ENCODE measurements at regions not wholly inside any gene's neighbourhood (a gene's known extent, or its start where the extent isn't known, plus 50 kb on each side); places are given as distances from the start of the nearest gene placed in this dataset.

DNA sequence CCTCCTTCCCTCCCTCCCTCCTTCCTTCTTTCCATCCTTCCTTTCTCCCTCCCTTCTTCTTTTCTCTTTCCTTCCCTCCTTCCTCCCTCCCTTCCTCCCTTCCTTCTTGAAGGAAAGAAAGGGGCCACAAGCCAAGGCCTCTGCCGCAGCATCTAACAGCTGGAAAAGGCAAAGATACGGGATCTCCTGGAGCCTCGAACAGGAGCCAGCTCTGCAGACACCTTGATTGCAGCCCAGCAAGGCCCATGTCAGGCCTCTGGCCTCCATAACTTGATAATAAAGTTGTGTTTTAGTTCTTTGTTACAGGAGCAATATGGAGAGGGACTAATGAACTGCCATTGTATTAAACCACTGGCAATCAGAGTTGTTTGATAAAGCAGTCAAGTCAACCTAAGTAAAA lies 348.9 kb upstream of the B3GAT1 start:
- H3K4me3 Mint-ChIP-seq (ENCODE audit: unreplicated experiment): no peak overlapping the region
- no peak for DNase-seq (ENCODE audit: unreplicated experiment)
- ChIA-PET POLR2A (no interaction called here), CTCF (no interaction called here)
- TF ChIP-seq, protein P1, sequence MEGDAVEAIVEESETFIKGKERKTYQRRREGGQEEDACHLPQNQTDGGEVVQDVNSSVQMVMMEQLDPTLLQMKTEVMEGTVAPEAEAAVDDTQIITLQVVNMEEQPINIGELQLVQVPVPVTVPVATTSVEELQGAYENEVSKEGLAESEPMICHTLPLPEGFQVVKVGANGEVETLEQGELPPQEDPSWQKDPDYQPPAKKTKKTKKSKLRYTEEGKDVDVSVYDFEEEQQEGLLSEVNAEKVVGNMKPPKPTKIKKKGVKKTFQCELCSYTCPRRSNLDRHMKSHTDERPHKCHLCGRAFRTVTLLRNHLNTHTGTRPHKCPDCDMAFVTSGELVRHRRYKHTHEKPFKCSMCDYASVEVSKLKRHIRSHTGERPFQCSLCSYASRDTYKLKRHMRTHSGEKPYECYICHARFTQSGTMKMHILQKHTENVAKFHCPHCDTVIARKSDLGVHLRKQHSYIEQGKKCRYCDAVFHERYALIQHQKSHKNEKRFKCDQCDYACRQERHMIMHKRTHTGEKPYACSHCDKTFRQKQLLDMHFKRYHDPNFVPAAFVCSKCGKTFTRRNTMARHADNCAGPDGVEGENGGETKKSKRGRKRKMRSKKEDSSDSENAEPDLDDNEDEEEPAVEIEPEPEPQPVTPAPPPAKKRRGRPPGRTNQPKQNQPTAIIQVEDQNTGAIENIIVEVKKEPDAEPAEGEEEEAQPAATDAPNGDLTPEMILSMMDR (IDR thresholded peaks at IDR 0.05; ENCODE audit: unreplicated experiment): no peak
- H3K27me3 Mint-ChIP-seq (ENCODE audit: insufficient read depth, unreplicated experiment): no peaks in the 10 kb centered on the region
- intact Hi-C loops (cut with micrococcal nuclease): no loop called here
- H3K36me3 Mint-ChIP-seq (ENCODE audit: insufficient read depth, unreplicated experiment): no peaks in the 10 kb centered on the region
- no TSS peak for BruUV-seq (replicated peaks)
- H3K9me3 Mint-ChIP-seq (ENCODE audit: unreplicated experiment): peaks cover 43% of the 10 kb centered on the region
- no peaks in the 10 kb centered on the region for H3K4me1 Mint-ChIP-seq (ENCODE audit: insufficient read depth, unreplicated experiment)
- H3K27ac Mint-ChIP-seq (ENCODE audit: low read depth, unreplicated experiment): no peak overlapping the region

DNA sequence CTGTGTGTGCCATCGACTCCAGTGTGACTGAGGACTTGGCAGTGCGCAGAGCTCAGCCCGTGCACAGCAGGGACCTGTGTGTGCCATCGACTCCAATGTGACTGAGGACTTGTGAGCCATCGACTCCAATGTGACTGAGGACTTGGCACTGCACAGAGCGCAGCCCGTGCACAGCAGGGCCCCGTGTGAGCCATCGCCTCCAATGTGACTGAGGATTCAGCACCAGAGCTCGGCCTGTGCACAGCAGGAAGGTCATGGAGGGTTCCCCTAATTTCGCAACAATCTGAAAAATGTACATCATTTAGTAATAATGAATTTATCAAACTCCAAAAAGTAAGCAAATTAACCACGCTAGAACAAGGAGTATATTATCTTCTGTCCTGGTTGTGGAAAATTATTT lies 348.3 kb upstream of the B3GAT1 start:
- Mint-ChIP-seq H3K27me3 (ENCODE audit: insufficient read depth, unreplicated experiment) (no peaks in the 10 kb centered on the region), H3K36me3 (ENCODE audit: insufficient read depth, unreplicated experiment) (no peaks in the 10 kb centered on the region), H3K9me3 (ENCODE audit: unreplicated experiment) (peaks cover 45% of the 10 kb centered on the region), H3K4me1 (ENCODE audit: insufficient read depth, unreplicated experiment) (no peaks in the 10 kb centered on the region), H3K27ac (ENCODE audit: low read depth, unreplicated experiment) (no peak overlapping the region), H3K4me3 (ENCODE audit: unreplicated experiment) (no peak overlapping the region)
- TF ChIP-seq, protein P1 (IDR thresholded peaks at IDR 0.05; ENCODE audit: unreplicated experiment): no peak
- intact Hi-C loops (cut with micrococcal nuclease): no loop called here
- POLR2A ChIA-PET: no interaction called here
- DNase-seq (ENCODE audit: unreplicated experiment): no peak
- BruUV-seq (replicated peaks): no TSS peak
- CTCF ChIA-PET: no interaction called here

DNA sequence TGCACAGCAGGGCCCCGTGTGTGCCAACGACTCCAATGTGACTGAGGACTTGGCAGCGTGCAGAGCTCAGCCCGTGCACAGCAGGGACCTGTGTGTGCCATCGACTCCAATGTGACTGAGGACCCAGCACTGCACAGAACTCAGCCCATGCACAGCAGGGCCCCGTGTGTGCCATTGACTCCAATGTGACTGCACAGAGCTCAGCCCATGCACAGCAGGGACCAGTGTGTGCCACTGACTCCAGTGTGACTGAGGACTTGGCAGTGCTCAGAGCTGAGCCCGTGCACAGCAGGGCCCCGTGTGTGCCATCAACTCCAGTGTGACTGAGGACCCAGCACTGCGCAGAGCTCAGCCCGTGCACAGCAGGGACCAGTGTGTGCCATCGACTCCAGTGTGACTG lies 347.8 kb upstream of the B3GAT1 start:
- DNase-seq (ENCODE audit: unreplicated experiment): no peak
- no TSS peak for BruUV-seq (replicated peaks)
- H3K27me3 Mint-ChIP-seq (ENCODE audit: insufficient read depth, unreplicated experiment): no peaks in the 10 kb centered on the region
- H3K4me3 Mint-ChIP-seq (ENCODE audit: unreplicated experiment): no peak overlapping the region
- no peak overlapping the region for H3K27ac Mint-ChIP-seq (ENCODE audit: low read depth, unreplicated experiment)
- H3K36me3 Mint-ChIP-seq (ENCODE audit: insufficient read depth, unreplicated experiment): no peaks in the 10 kb centered on the region
- no peaks in the 10 kb centered on the region for H3K4me1 Mint-ChIP-seq (ENCODE audit: insufficient read depth, unreplicated experiment)
- intact Hi-C loops (cut with micrococcal nuclease): no loop called here
- CTCF ChIA-PET: no interaction called here
- POLR2A ChIA-PET: no interaction called here
- peaks cover 45% of the 10 kb centered on the region for H3K9me3 Mint-ChIP-seq (ENCODE audit: unreplicated experiment)
- TF ChIP-seq, protein P1 (IDR thresholded peaks at IDR 0.05; ENCODE audit: unreplicated experiment): no peak

DNA sequence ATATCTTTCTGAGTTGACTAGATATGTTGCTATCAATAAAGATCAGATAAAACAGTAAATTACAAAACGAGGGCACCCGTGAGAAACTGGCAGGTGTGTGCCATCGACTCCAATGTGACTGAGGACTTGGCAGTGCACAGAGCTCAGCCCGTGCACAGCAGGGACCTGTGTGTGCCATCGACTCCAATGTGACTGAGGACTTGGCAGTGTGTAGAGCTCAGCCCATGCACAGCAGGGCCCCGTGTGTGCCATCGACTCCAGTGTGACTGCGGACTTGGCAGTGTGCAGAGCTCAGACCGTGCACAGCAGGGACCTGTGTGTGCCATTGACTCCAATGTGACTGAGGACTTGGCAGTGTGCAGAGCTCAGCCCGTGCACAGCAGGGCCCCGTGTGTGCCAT lies 347.2 kb upstream of the B3GAT1 start:
- no peaks in the 10 kb centered on the region for H3K4me1 Mint-ChIP-seq (ENCODE audit: insufficient read depth, unreplicated experiment)
- intact Hi-C loops (cut with micrococcal nuclease): no loop called here
- ChIA-PET CTCF (no interaction called here), POLR2A (no interaction called here)
- no TSS peak for BruUV-seq (replicated peaks)
- TF ChIP-seq, protein P1 (IDR thresholded peaks at IDR 0.05; ENCODE audit: unreplicated experiment): no peak
- no peak for DNase-seq (ENCODE audit: unreplicated experiment)
- H3K27me3 Mint-ChIP-seq (ENCODE audit: insufficient read depth, unreplicated experiment): no peaks in the 10 kb centered on the region
- H3K4me3 Mint-ChIP-seq (ENCODE audit: unreplicated experiment): no peak overlapping the region
- no peaks in the 10 kb centered on the region for H3K36me3 Mint-ChIP-seq (ENCODE audit: insufficient read depth, unreplicated experiment)
- peaks cover 41% of the 10 kb centered on the region for H3K9me3 Mint-ChIP-seq (ENCODE audit: unreplicated experiment)
- no peak overlapping the region for H3K27ac Mint-ChIP-seq (ENCODE audit: low read depth, unreplicated experiment)

All from MCF 10A (cell line).